NAMALWA (cell line): ENCODE measurements at regions not wholly inside any gene's neighbourhood (a gene's known extent, or its start where the extent isn't known, plus 50 kb on each side); places are given as distances from the start of the nearest gene placed in this dataset.

Experiments used
- DNase-seq: peaks from one replicate; pipeline ENCODE4 v3.0.0-alpha.2; 2015; ENCODE audit warnings: low spot score

GRCh38 chr11:2083411-2083810, 55.8 kb downstream of the IGF2 start:
- DNase-seq = no peak

GRCh38 chr11:2077061-2077802, 62.0 kb downstream of the IGF2 start:
- DNase-seq = no peak

GRCh38 chr11:2076441-2076840, 62.7 kb downstream of the IGF2 start:
- no peak for DNase-seq

- DNase-seq = peak; percentile 33
Measured at GRCh38 chr11:2074266-2074825, 64.8 kb downstream of the IGF2 start.

- no peak for DNase-seq
Measured at GRCh38 chr11:2072551-2073261, 66.5 kb downstream of the IGF2 start.

GRCh38 chr11:2071748-2072385, 67.3 kb downstream of the IGF2 start:
- no peak for DNase-seq
